ENCODE measurements at regions not wholly inside any gene's neighbourhood (a gene's known extent, or its start where the extent isn't known, plus 50 kb on each side); places are given as distances from the start of the nearest gene placed in this dataset.

- TF ChIP-seq CBFB (CRISPR knock-in tag; IDR thresholded peaks at IDR 0.05; ENCODE audit: low read depth), result no peak
- TF ChIP-seq STAT6 (CRISPR knock-in tag; conservative IDR thresholded peaks at IDR 0.05; ENCODE audit: low read depth), result no peak
- TF ChIP-seq CTCF (IDR thresholded peaks at IDR 0.05), result no peak
- no peak for TF ChIP-seq SMAD3 (CRISPR knock-in tag; IDR thresholded peaks at IDR 0.05; ENCODE audit: borderline replicate concordance)
- no peak for TF ChIP-seq AFF4 (CRISPR knock-in tag; IDR thresholded peaks at IDR 0.05; ENCODE audit: borderline replicate concordance)
- no peak for TF ChIP-seq ESRRA (CRISPR knock-in tag; IDR thresholded peaks at IDR 0.05; ENCODE audit: borderline replicate concordance)
- TF ChIP-seq TP53 (CRISPR knock-in tag; IDR thresholded peaks at IDR 0.05), result no peak
- no peak for TF ChIP-seq JUN (CRISPR knock-in tag; IDR thresholded peaks at IDR 0.05)
- no peak for TF ChIP-seq ATF3 (CRISPR knock-in tag; conservative IDR thresholded peaks at IDR 0.05)
- TF ChIP-seq ZNF396 (CRISPR knock-in tag; IDR thresholded peaks at IDR 0.05; ENCODE audit: borderline replicate concordance), result no peak
- no peak for TF ChIP-seq E2F4 (CRISPR knock-in tag; IDR thresholded peaks at IDR 0.05; ENCODE audit: borderline replicate concordance, low read depth)
Measured at GRCh38 chrY:12423416-12424252, 277.4 kb upstream of the USP9Y start.
